Mammary epithelial cell (primary cell): ENCODE measurements at regions not wholly inside any gene's neighbourhood (a gene's known extent, or its start where the extent isn't known, plus 50 kb on each side); places are given as distances from the start of the nearest gene placed in this dataset.

ENCODE experiments used
- CTCF ChIP-seq, 2 donors: IDR thresholded peaks in 1 of 2; conservative IDR thresholded peaks in 1 of 2; 2 replicates each; pipeline ENCODE4 v1.5.1; 2011 to 2012; ENCODE audit warnings: inconsistent platforms in 2 of 2, low read length in 2 of 2, mild to moderate bottlenecking in 2 of 2, control low read depth in 1 of 2, low read depth in 1 of 2; ENCODE audit not compliant: insufficient read depth in 1 of 2; ENCODE audit errors: extremely low read depth in 1 of 2
- EZH2 ChIP-seq: IDR thresholded peaks from 2 replicates; pipeline ENCODE4 v1.6.1; 2012; ENCODE audit warnings: low read length, inconsistent platforms, borderline replicate concordance

DNA sequence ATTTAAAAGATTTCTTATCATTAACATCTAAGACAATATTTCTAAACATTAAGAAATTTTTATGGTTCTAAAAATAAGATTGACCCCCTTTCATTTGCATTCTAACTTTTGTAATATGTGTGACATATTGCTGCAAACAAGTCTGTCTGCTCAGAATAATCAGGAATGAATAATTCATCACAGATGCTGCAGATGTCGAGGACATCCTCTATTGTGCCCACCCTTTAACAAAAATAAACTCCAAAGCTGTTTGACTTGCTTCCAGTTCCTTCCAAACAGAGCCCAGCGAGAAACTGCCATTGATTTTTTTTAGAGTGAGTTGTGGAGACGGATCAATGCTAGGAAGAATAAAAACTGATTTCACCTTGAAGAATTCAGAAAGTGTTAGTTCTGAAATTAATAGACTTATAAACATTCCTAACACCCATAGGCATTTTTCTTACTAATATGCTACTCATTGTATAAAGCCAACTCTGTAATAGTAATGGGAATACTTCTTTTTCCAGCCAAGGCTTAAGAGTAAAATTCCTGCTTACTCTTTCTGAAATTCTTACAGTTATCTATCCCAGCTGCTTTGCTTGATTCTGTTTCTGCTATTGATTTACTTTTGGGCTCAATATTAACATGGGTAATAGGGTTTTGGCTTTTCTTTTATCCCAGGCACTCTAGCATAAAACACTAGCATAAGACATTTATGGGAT is 244.8 kb upstream of the FAM83B start:
- no peak for TF ChIP-seq CTCF (conservative IDR thresholded peaks at IDR 0.05 in 1 of 2, IDR thresholded peaks at IDR 0.05 in 1 of 2; ENCODE audit: extremely low read depth in 1 of 2, insufficient read depth in 1 of 2, low read depth in 1 of 2, low read length in 2 of 2)
- TF ChIP-seq EZH2, result no peak
